ENCODE measurements at regions not wholly inside any gene's neighbourhood (a gene's known extent, or its start where the extent isn't known, plus 50 kb on each side); places are given as distances from the start of the nearest gene placed in this dataset.

DNA sequence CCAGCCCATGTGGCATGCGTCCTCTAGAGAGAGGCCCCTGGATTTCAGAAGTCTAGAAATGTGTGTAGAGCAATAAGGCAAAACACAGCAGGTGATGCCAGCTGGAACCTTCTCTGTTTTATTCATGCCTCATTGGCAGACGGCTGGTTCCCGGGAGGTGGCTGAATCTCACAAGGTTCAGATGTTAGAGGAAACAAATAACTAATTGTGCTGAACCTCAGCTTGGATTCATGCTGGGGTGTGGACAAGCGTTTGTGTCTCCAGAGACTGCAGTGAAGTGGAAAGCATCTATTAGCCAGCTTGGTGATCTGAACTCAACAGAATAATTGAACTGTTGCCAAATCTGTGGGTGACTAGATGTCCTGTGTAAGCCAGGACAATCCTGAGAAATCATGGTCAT is 131.1 kb upstream of the NR4A3 start:
- H3K36me3 Mint-ChIP-seq, result no peaks in the 10 kb centered on the region
- intact Hi-C loops (cut with micrococcal nuclease), result no loop called here
- Histone ChIP-seq H3K79me2 (ENCODE audit: insufficient read depth, low read length) (no peaks in the 10 kb centered on the region), H3K9ac (ENCODE audit: insufficient read depth, low read length, poor library complexity, severe bottlenecking) (no peak overlapping the region), H3K27ac (ENCODE audit: low read depth in 1 of 2, low read length in 2 of 2) (no peak overlapping the region), H3K4me2 (replicated peaks; ENCODE audit: extremely low read depth, low read length, poor library complexity, severe bottlenecking) (no peak overlapping the region), H3K27me3 (ENCODE audit: control insufficient read depth in 2 of 2, insufficient read depth in 2 of 2, low read length in 2 of 2) (no peaks in the 10 kb centered on the region), H3K9me3 (replicated peaks in 1 of 2; ENCODE audit: control insufficient read depth in 1 of 2, insufficient read depth in 1 of 2, low read length in 2 of 2) (no peaks in the 10 kb centered on the region), H3K4me1 (ENCODE audit: control insufficient read depth in 1 of 2, insufficient read depth in 2 of 2, low read length in 2 of 2) (no peaks in the 10 kb centered on the region), H3K36me3 (replicated peaks in 1 of 2; ENCODE audit: control insufficient read depth in 1 of 2, insufficient read depth in 2 of 2, low read length in 2 of 2) (no peaks in the 10 kb centered on the region), H3K4me3 (replicated peaks in 1 of 3; ENCODE audit: low read depth in 2 of 3, low read length in 3 of 3) (no peak overlapping the region), H2AFZ (ENCODE audit: insufficient read depth, low read depth, low read length, poor library complexity, severe bottlenecking) (no peak overlapping the region), H4K20me1 (ENCODE audit: insufficient read depth, low read length) (no peaks in the 10 kb centered on the region)
- WGBS (ENCODE audit: insufficient coverage), result 96% methylated on average over 4 of the region's 4 CpGs
- H3K4me3 Mint-ChIP-seq, result no peak overlapping the region
- no peaks in the 10 kb centered on the region for H3K4me1 Mint-ChIP-seq
- no peak for DNase-seq
- peaks cover 0 to 4% (median 0%) of the 10 kb centered on the region in 7 donors for H3K9me3 Mint-ChIP-seq
- H3K27me3 Mint-ChIP-seq (ENCODE audit: low read depth in 3 of 3), result no peaks in the 10 kb centered on the region
- H3K27ac Mint-ChIP-seq, result no peak overlapping the region
- no peak for TF ChIP-seq CTCF (IDR thresholded peaks at IDR 0.05)

- H3K27me3 ChIP-seq (ENCODE audit: control insufficient read depth in 2 of 2, insufficient read depth in 2 of 2, low read length in 2 of 2), result no peaks in the 10 kb centered on the region
- H3K9me3 ChIP-seq (replicated peaks in 1 of 2; ENCODE audit: control insufficient read depth in 1 of 2, insufficient read depth in 1 of 2, low read length in 2 of 2), result no peaks in the 10 kb centered on the region
- 76% methylated on average over 3 of the region's 3 CpGs for WGBS (ENCODE audit: insufficient coverage)
- H3K36me3 ChIP-seq (replicated peaks in 1 of 2; ENCODE audit: control insufficient read depth in 1 of 2, insufficient read depth in 2 of 2, low read length in 2 of 2), result no peaks in the 10 kb centered on the region
- Mint-ChIP-seq H3K4me1 (no peaks in the 10 kb centered on the region), H3K27ac (no peak overlapping the region), H3K9me3 (peaks cover 0 to 6% (median 0%) of the 10 kb centered on the region in 7 donors), H3K36me3 (no peaks in the 10 kb centered on the region), H3K4me3 (no peak overlapping the region), H3K27me3 (ENCODE audit: low read depth in 3 of 3) (no peaks in the 10 kb centered on the region)
- intact Hi-C loops (cut with micrococcal nuclease), result no loop called here
- H2AFZ ChIP-seq (ENCODE audit: insufficient read depth, low read depth, low read length, poor library complexity, severe bottlenecking), result no peak overlapping the region
- TF ChIP-seq CTCF (IDR thresholded peaks at IDR 0.05), result no peak
- no peak overlapping the region for H3K4me2 ChIP-seq (replicated peaks; ENCODE audit: extremely low read depth, low read length, poor library complexity, severe bottlenecking)
- no peak overlapping the region for H3K4me3 ChIP-seq (replicated peaks in 1 of 3; ENCODE audit: low read depth in 2 of 3, low read length in 3 of 3)
- no peaks in the 10 kb centered on the region for H3K4me1 ChIP-seq (ENCODE audit: control insufficient read depth in 1 of 2, insufficient read depth in 2 of 2, low read length in 2 of 2)
- no peak for DNase-seq
- no peak overlapping the region for H3K27ac ChIP-seq (ENCODE audit: low read depth in 1 of 2, low read length in 2 of 2)
- no peak overlapping the region for H3K9ac ChIP-seq (ENCODE audit: insufficient read depth, low read length, poor library complexity, severe bottlenecking)
- no peaks in the 10 kb centered on the region for H4K20me1 ChIP-seq (ENCODE audit: insufficient read depth, low read length)
- H3K79me2 ChIP-seq (ENCODE audit: insufficient read depth, low read length), result no peaks in the 10 kb centered on the region
Measured at GRCh38 chr9:99693888-99694287, 127.8 kb upstream of the NR4A3 start.

All from CD14-positive monocyte (primary cell).